ENCODE measurements at regions not wholly inside any gene's neighbourhood (a gene's known extent, or its start where the extent isn't known, plus 50 kb on each side); places are given as distances from the start of the nearest gene placed in this dataset.

- peaks cover 0 to 8% (median 5%) of the 10 kb centered on the region in 3 donors for H3K4me1 Mint-ChIP-seq
- no peaks in the 10 kb centered on the region for H3K27me3 Mint-ChIP-seq
- ChIA-PET CTCF (no interaction called here), POLR2A (no interaction called here)
- no peak overlapping the region for H3K4me3 Mint-ChIP-seq
- H3K9me3 Mint-ChIP-seq = no peaks in the 10 kb centered on the region
- Histone ChIP-seq H3K9me3 (no peaks in the 10 kb centered on the region), H3K36me3 (ENCODE audit: control insufficient read depth in 2 of 2, extremely low read depth in 1 of 2, insufficient read depth in 1 of 2, low read length in 1 of 2) (no peaks in the 10 kb centered on the region), H3K4me1 (ENCODE audit: control insufficient read depth in 1 of 2, extremely low read depth in 1 of 2, insufficient read depth in 2 of 2, low read length in 2 of 2) (peaks cover 2 to 4% of the 10 kb centered on the region in 2 experiments), H3K27me3 (replicated peaks in 1 of 2; ENCODE audit: control insufficient read depth in 2 of 2, extremely low read depth in 1 of 2, insufficient read depth in 2 of 2, low read length in 1 of 2) (peaks cover 0 to 5% of the 10 kb centered on the region in 2 experiments), H3K4me3 (ENCODE audit: control insufficient read depth in 1 of 2, extremely low read depth in 1 of 2, low read length in 1 of 2) (no peak overlapping the region), H3K27ac (ENCODE audit: low read length) (no peak overlapping the region)
- no CpG with 5 or more reads among the region's 1 CpG for WGBS (ENCODE audit: insufficient coverage)
- no peaks in the 10 kb centered on the region for H3K36me3 Mint-ChIP-seq
- ATAC-seq (replicated peaks in 1 of 4) = no peak
- DNase-seq = no peak
- no peak overlapping the region for H3K27ac Mint-ChIP-seq
These were observed 263.1 kb downstream of the RPS24 start for GRCh38 chr10:78296785-78297184.

DNA sequence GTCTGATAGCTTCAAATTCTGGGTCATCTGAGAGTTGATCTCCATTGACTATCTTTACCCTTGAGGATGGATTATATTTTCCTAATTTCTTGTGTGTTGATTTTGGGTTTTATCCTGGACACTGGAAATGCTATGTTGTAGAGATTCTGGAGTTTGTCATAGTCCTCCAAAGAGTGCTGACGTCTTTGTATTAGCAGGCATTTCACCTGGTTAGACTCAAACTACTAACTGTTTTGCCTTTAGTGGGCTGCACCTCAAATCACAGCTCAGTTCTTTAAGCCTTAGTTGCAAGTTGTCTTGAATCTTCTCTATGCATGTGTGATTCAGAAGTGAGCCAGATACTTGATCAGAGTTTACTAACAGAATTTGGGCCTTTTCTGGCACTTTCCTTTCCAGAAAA lies 264.3 kb downstream of the RPS24 start:
- Histone ChIP-seq H3K4me1 (ENCODE audit: control insufficient read depth in 1 of 2, extremely low read depth in 1 of 2, insufficient read depth in 2 of 2, low read length in 2 of 2) (peaks cover 10 to 15% of the 10 kb centered on the region in 2 experiments), H3K4me3 (ENCODE audit: control insufficient read depth in 1 of 2, extremely low read depth in 1 of 2, low read length in 1 of 2) (no peak overlapping the region), H3K9me3 (no peaks in the 10 kb centered on the region), H3K27ac (ENCODE audit: low read length) (no peak overlapping the region), H3K27me3 (replicated peaks in 1 of 2; ENCODE audit: control insufficient read depth in 2 of 2, extremely low read depth in 1 of 2, insufficient read depth in 2 of 2, low read length in 1 of 2) (peaks cover 0 to 5% of the 10 kb centered on the region in 2 experiments), H3K36me3 (ENCODE audit: control insufficient read depth in 2 of 2, extremely low read depth in 1 of 2, insufficient read depth in 1 of 2, low read length in 1 of 2) (no peaks in the 10 kb centered on the region)
- Mint-ChIP-seq H3K27me3 (no peaks in the 10 kb centered on the region), H3K36me3 (no peaks in the 10 kb centered on the region), H3K4me3 (no peak overlapping the region), H3K9me3 (no peaks in the 10 kb centered on the region), H3K4me1 (peaks cover 7 to 20% (median 17%) of the 10 kb centered on the region in 3 donors), H3K27ac (no peak overlapping the region)
- ATAC-seq (replicated peaks in 1 of 4) = no peak
- ChIA-PET CTCF (interaction anchor here in 1 of 2 donors (0.7 kb wide), 1 partner anchor 75 kb away, joined by 7 read pairs; no protein-coding TSS in a partner anchor), POLR2A (no interaction called here)
- no CpG with 5 or more reads among the region's 1 CpG for WGBS (ENCODE audit: insufficient coverage)
- DNase-seq = no peak

DNA sequence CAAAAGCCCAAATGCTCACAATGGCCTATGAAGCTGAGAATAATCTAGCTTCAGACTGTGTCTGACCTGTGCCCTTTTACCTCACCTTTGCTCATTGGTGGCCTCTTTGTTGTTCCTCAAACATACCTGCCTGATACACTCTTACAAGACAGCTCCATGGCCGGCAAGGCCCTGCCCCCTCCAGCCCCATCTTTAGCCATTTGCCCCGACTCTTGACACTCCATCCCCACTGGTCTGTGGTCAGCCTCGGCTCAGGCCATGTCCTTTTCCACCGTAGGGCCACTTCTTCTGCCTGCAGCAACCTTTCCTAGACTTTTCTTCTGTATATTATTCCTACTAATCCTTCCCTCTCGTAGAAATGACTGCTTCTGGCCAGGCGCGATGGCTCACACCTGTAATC lies 265.2 kb downstream of the RPS24 start:
- Mint-ChIP-seq H3K9me3 (no peaks in the 10 kb centered on the region), H3K27me3 (no peaks in the 10 kb centered on the region), H3K4me3 (no peak overlapping the region), H3K36me3 (no peaks in the 10 kb centered on the region), H3K27ac (no peak overlapping the region), H3K4me1 (peaks cover 12 to 24% (median 17%) of the 10 kb centered on the region in 3 donors)
- Histone ChIP-seq H3K27me3 (replicated peaks in 1 of 2; ENCODE audit: control insufficient read depth in 2 of 2, extremely low read depth in 1 of 2, insufficient read depth in 2 of 2, low read length in 1 of 2) (peaks cover 0 to 5% of the 10 kb centered on the region in 2 experiments), H3K9me3 (no peaks in the 10 kb centered on the region), H3K36me3 (ENCODE audit: control insufficient read depth in 2 of 2, extremely low read depth in 1 of 2, insufficient read depth in 1 of 2, low read length in 1 of 2) (no peaks in the 10 kb centered on the region), H3K4me1 (ENCODE audit: control insufficient read depth in 1 of 2, extremely low read depth in 1 of 2, insufficient read depth in 2 of 2, low read length in 2 of 2) (peaks cover 10 to 20% of the 10 kb centered on the region in 2 experiments), H3K27ac (ENCODE audit: low read length) (no peak overlapping the region), H3K4me3 (ENCODE audit: control insufficient read depth in 1 of 2, extremely low read depth in 1 of 2, low read length in 1 of 2) (no peak overlapping the region)
- CTCF ChIA-PET = no interaction called here
- no peak for DNase-seq
- 76% methylated on average over 3 of the region's 7 CpGs for WGBS (ENCODE audit: insufficient coverage)
- ATAC-seq (replicated peaks in 1 of 4) = no peak
- POLR2A ChIA-PET = no interaction called here

- H3K9me3 Mint-ChIP-seq = no peaks in the 10 kb centered on the region
- Histone ChIP-seq H3K9me3 (no peaks in the 10 kb centered on the region), H3K27me3 (replicated peaks in 1 of 2; ENCODE audit: control insufficient read depth in 2 of 2, extremely low read depth in 1 of 2, insufficient read depth in 2 of 2, low read length in 1 of 2) (peaks cover 0 to 5% of the 10 kb centered on the region in 2 experiments), H3K36me3 (ENCODE audit: control insufficient read depth in 2 of 2, extremely low read depth in 1 of 2, insufficient read depth in 1 of 2, low read length in 1 of 2) (no peaks in the 10 kb centered on the region), H3K4me3 (ENCODE audit: control insufficient read depth in 1 of 2, extremely low read depth in 1 of 2, low read length in 1 of 2) (no peak overlapping the region), H3K27ac (ENCODE audit: low read length) (no peak overlapping the region), H3K4me1 (ENCODE audit: control insufficient read depth in 1 of 2, extremely low read depth in 1 of 2, insufficient read depth in 2 of 2, low read length in 2 of 2) (peaks cover 10 to 24% of the 10 kb centered on the region in 2 experiments)
- DNase-seq = peak in 3 of 35 experiments; percentile 18 to 21 (median 21)
- ChIA-PET CTCF (no interaction called here), POLR2A (no interaction called here)
- H3K27ac Mint-ChIP-seq = no peak overlapping the region
- ATAC-seq (replicated peaks in 1 of 4) = no peak
- peaks cover 13 to 24% (median 17%) of the 10 kb centered on the region in 3 donors for H3K4me1 Mint-ChIP-seq
- no peaks in the 10 kb centered on the region for H3K36me3 Mint-ChIP-seq
- WGBS (ENCODE audit: insufficient coverage) = 79% methylated on average over 6 of the region's 9 CpGs
- H3K27me3 Mint-ChIP-seq = no peaks in the 10 kb centered on the region
- H3K4me3 Mint-ChIP-seq = no peak overlapping the region
These were observed 266.3 kb downstream of the RPS24 start for GRCh38 chr10:78299851-78300468.

DNA sequence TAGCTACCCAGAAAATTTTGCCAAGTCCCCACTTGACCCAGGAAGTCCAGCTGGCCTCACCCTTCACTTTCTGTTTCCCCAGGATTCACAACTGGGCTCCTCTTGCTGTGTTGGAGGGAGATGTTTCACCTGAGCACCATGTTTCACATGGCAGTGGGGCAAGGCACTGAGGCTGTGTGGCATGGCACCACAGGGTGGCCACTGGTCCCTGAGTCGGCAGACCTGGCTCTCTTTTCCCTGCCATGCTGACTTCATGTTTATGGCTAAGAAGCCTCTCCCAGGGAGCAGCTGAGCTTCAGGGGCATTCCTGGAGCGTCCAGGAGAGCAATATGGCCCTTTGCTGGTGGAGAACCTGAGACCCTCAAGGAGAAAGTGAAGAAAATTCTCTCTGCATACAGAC lies 266.9 kb downstream of the RPS24 start:
- CTCF ChIA-PET = interaction anchor here in 1 of 2 donors (0.7 kb wide), 1 partner anchor 10 kb away, joined by 4 read pairs; no protein-coding TSS in a partner anchor
- H3K27me3 ChIP-seq (replicated peaks in 1 of 2; ENCODE audit: control insufficient read depth in 2 of 2, extremely low read depth in 1 of 2, insufficient read depth in 2 of 2, low read length in 1 of 2) = peaks cover 0 to 5% of the 10 kb centered on the region in 2 experiments
- POLR2A ChIA-PET = no interaction called here
- no CpG with 5 or more reads among the region's 2 CpGs for WGBS (ENCODE audit: insufficient coverage)
- H3K36me3 Mint-ChIP-seq = no peaks in the 10 kb centered on the region
- H3K27ac Mint-ChIP-seq = no peak overlapping the region
- peaks cover 10 to 24% of the 10 kb centered on the region in 2 experiments for H3K4me1 ChIP-seq (ENCODE audit: control insufficient read depth in 1 of 2, extremely low read depth in 1 of 2, insufficient read depth in 2 of 2, low read length in 2 of 2)
- peak overlapping the region in 1 of 3 donors; percentile 17 for H3K4me3 Mint-ChIP-seq
- ATAC-seq (replicated peaks in 1 of 4) = no peak
- H3K9me3 ChIP-seq = no peaks in the 10 kb centered on the region
- H3K4me1 Mint-ChIP-seq = peaks cover 13 to 24% (median 17%) of the 10 kb centered on the region in 3 donors
- no peak overlapping the region for H3K27ac ChIP-seq (ENCODE audit: low read length)
- no peaks in the 10 kb centered on the region for H3K9me3 Mint-ChIP-seq
- peak in 1 of 35 experiments; percentile 7 for DNase-seq
- H3K27me3 Mint-ChIP-seq = no peaks in the 10 kb centered on the region
- no peak overlapping the region for H3K4me3 ChIP-seq (ENCODE audit: control insufficient read depth in 1 of 2, extremely low read depth in 1 of 2, low read length in 1 of 2)
- H3K36me3 ChIP-seq (ENCODE audit: control insufficient read depth in 2 of 2, extremely low read depth in 1 of 2, insufficient read depth in 1 of 2, low read length in 1 of 2) = no peaks in the 10 kb centered on the region

- H3K36me3 Mint-ChIP-seq = no peaks in the 10 kb centered on the region
- H3K4me3 Mint-ChIP-seq = peak overlapping the region in 2 of 3 donors; percentile 17 to 28
- H3K4me1 Mint-ChIP-seq = peaks cover 13 to 24% (median 17%) of the 10 kb centered on the region in 3 donors
- no peaks in the 10 kb centered on the region for H3K27me3 Mint-ChIP-seq
- Histone ChIP-seq H3K27me3 (replicated peaks in 1 of 2; ENCODE audit: control insufficient read depth in 2 of 2, extremely low read depth in 1 of 2, insufficient read depth in 2 of 2, low read length in 1 of 2) (peaks cover 0 to 5% of the 10 kb centered on the region in 2 experiments), H3K9me3 (no peaks in the 10 kb centered on the region), H3K27ac (ENCODE audit: low read length) (no peak overlapping the region), H3K4me3 (ENCODE audit: control insufficient read depth in 1 of 2, extremely low read depth in 1 of 2, low read length in 1 of 2) (no peak overlapping the region), H3K4me1 (ENCODE audit: control insufficient read depth in 1 of 2, extremely low read depth in 1 of 2, insufficient read depth in 2 of 2, low read length in 2 of 2) (peaks cover 10 to 24% of the 10 kb centered on the region in 2 experiments), H3K36me3 (ENCODE audit: control insufficient read depth in 2 of 2, extremely low read depth in 1 of 2, insufficient read depth in 1 of 2, low read length in 1 of 2) (no peaks in the 10 kb centered on the region)
- ATAC-seq (replicated peaks in 1 of 4) (no peak), DNase-seq (peak in 1 of 35 experiments; percentile 23)
- CTCF ChIA-PET = interaction anchor here in 1 of 2 donors (0.6 kb wide), 1 partner anchor 10 kb away, joined by 3 read pairs; no protein-coding TSS in a partner anchor
- no peaks in the 10 kb centered on the region for H3K9me3 Mint-ChIP-seq
- POLR2A ChIA-PET = interaction anchor here in 1 of 2 donors (0.6 kb wide), 1 partner anchor 69 kb away, joined by 4 read pairs; no protein-coding TSS in a partner anchor
- H3K27ac Mint-ChIP-seq = no peak overlapping the region
- WGBS (ENCODE audit: insufficient coverage) = 85% methylated on average over 9 of the region's 10 CpGs
These were observed 267.8 kb downstream of the RPS24 start for GRCh38 chr10:78301481-78301880.

All from T-cell (primary cell).